ENCODE measurements at regions not wholly inside any gene's neighbourhood (a gene's known extent, or its start where the extent isn't known, plus 50 kb on each side); places are given as distances from the start of the nearest gene placed in this dataset.

GRCh38 chr13:76792731-76793347, 93.4 kb downstream of the KCTD12 start:
- no peak for DNase-seq (ENCODE audit: low spot score)
- WGBS: 40% methylated on average over 4 of the region's 4 CpGs
- Histone ChIP-seq H3K9me3 (ENCODE audit: control insufficient read depth in 4 of 4, low read length in 3 of 4) (no peaks in the 10 kb centered on the region), H3K27me3 (ENCODE audit: control insufficient read depth in 4 of 4, insufficient read depth in 4 of 4, low read length in 3 of 4) (no peaks in the 10 kb centered on the region), H3K27ac (ENCODE audit: low read depth in 1 of 2, low read length in 2 of 2) (no peak overlapping the region), H3K36me3 (ENCODE audit: control insufficient read depth in 4 of 4, insufficient read depth in 3 of 4, low read depth in 1 of 4, low read length in 3 of 4) (no peaks in the 10 kb centered on the region), H3K4me1 (ENCODE audit: control insufficient read depth in 4 of 4, insufficient read depth in 4 of 4, low read length in 3 of 4) (no peaks in the 10 kb centered on the region), H3K4me3 (ENCODE audit: low read depth in 1 of 3, low read length in 3 of 3) (no peak overlapping the region), H3K9ac (ENCODE audit: low read depth in 1 of 2, low read length in 2 of 2) (no peak overlapping the region)
- TF ChIP-seq RAD21 (IDR thresholded peaks at IDR 0.05) (peak; percentile 20 to 34), YY1 (IDR thresholded peaks at IDR 0.05) (no peak), ZBTB33 (IDR thresholded peaks at IDR 0.05) (no peak), HNF4A (conservative IDR thresholded peaks at IDR 0.05) (no peak), CTCF (IDR thresholded peaks at IDR 0.05; ENCODE audit: low read depth, low read length, missing input control) (no peak), TAF1 (conservative IDR thresholded peaks at IDR 0.05) (no peak), SP1 (IDR thresholded peaks at IDR 0.05) (no peak), RXRA (IDR thresholded peaks at IDR 0.05) (peak in 1 of 2 donors; percentile 27), GABPA (IDR thresholded peaks at IDR 0.05 in 1 of 2, conservative IDR thresholded peaks at IDR 0.05 in 1 of 2) (no peak), FOXA2 (IDR thresholded peaks at IDR 0.05) (no peak), FOXA1 (IDR thresholded peaks at IDR 0.05) (no peak), JUND (IDR thresholded peaks at IDR 0.05) (no peak), EGR1 (IDR thresholded peaks at IDR 0.05; ENCODE audit: low read depth in 2 of 2) (no peak), HNF4G (IDR thresholded peaks at IDR 0.05) (no peak), NR2F2 (IDR thresholded peaks at IDR 0.05) (peak; percentile 15)
- TF ChIP-seq, protein P1, sequence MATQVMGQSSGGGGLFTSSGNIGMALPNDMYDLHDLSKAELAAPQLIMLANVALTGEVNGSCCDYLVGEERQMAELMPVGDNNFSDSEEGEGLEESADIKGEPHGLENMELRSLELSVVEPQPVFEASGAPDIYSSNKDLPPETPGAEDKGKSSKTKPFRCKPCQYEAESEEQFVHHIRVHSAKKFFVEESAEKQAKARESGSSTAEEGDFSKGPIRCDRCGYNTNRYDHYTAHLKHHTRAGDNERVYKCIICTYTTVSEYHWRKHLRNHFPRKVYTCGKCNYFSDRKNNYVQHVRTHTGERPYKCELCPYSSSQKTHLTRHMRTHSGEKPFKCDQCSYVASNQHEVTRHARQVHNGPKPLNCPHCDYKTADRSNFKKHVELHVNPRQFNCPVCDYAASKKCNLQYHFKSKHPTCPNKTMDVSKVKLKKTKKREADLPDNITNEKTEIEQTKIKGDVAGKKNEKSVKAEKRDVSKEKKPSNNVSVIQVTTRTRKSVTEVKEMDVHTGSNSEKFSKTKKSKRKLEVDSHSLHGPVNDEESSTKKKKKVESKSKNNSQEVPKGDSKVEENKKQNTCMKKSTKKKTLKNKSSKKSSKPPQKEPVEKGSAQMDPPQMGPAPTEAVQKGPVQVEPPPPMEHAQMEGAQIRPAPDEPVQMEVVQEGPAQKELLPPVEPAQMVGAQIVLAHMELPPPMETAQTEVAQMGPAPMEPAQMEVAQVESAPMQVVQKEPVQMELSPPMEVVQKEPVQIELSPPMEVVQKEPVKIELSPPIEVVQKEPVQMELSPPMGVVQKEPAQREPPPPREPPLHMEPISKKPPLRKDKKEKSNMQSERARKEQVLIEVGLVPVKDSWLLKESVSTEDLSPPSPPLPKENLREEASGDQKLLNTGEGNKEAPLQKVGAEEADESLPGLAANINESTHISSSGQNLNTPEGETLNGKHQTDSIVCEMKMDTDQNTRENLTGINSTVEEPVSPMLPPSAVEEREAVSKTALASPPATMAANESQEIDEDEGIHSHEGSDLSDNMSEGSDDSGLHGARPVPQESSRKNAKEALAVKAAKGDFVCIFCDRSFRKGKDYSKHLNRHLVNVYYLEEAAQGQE (IDR thresholded peaks at IDR 0.05): no peak
- TF ChIP-seq, protein P2, sequence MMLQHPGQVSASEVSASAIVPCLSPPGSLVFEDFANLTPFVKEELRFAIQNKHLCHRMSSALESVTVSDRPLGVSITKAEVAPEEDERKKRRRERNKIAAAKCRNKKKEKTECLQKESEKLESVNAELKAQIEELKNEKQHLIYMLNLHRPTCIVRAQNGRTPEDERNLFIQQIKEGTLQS (IDR thresholded peaks at IDR 0.05): no peak
- TF ChIP-seq, protein P3, sequence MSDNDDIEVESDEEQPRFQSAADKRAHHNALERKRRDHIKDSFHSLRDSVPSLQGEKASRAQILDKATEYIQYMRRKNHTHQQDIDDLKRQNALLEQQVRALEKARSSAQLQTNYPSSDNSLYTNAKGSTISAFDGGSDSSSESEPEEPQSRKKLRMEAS (IDR thresholded peaks at IDR 0.05): peak; percentile 18

Data from liver (tissue), 8 donors.